WI38 (cell line): ENCODE measurements at regions not wholly inside any gene's neighbourhood (a gene's known extent, or its start where the extent isn't known, plus 50 kb on each side); places are given as distances from the start of the nearest gene placed in this dataset.

Experiments used
- H3K4me3 ChIP-seq: 2 replicates; pipeline ENCODE4 v1.5.1; 2011; ENCODE audit warnings: low read depth, mild to moderate bottlenecking, control low read depth, low read length
- TF ChIP-seq, protein P1 (sequence below): IDR thresholded peaks from 2 replicates; pipeline ENCODE4 v1.5.1; 2012; ENCODE audit warnings: low read depth, mild to moderate bottlenecking, control low read depth, low read length

GRCh38 chr9:80013891-80014290 is 442.1 kb downstream of the TLE4 start:
- H3K4me3 ChIP-seq = no peak overlapping the region
- TF ChIP-seq, protein P1, sequence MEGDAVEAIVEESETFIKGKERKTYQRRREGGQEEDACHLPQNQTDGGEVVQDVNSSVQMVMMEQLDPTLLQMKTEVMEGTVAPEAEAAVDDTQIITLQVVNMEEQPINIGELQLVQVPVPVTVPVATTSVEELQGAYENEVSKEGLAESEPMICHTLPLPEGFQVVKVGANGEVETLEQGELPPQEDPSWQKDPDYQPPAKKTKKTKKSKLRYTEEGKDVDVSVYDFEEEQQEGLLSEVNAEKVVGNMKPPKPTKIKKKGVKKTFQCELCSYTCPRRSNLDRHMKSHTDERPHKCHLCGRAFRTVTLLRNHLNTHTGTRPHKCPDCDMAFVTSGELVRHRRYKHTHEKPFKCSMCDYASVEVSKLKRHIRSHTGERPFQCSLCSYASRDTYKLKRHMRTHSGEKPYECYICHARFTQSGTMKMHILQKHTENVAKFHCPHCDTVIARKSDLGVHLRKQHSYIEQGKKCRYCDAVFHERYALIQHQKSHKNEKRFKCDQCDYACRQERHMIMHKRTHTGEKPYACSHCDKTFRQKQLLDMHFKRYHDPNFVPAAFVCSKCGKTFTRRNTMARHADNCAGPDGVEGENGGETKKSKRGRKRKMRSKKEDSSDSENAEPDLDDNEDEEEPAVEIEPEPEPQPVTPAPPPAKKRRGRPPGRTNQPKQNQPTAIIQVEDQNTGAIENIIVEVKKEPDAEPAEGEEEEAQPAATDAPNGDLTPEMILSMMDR = no peak

DNA sequence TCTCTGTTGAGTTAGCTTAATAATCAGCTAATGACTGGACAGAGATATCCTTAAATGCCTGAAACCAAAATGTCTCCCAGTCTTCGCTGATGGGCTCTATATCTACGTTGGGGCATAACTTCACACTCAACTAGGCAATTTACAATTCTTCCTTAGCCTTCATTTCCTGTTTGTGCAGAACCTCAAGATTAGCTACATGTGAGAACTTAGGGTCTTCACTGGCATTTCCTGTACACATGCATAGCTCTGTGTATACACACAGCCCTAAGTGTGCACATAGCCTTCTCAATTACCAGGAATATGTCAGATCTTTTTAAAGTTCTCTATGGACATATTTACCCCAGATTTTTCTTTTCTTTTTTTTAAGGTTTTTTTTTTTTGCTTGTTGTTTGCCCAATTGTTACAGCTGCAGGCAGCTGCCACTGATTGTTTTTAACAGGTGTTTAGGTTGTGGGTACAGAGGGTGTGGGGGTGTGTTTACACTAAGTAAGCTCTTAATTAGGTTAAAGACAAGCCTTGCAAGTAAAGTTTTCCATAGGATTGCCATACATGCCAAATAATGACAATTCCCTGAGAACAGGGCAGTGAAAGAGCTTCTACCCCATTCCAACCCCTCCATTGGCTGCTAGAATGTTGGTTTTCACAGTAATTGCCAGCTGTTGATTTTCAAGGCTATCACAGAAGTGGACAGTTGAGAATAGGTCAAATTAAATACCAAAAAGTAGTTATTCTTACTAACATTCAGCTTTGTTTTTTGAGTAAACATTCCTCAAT is 441.0 kb downstream of the TLE4 start:
- TF ChIP-seq, protein P1 = no peak
- H3K4me3 ChIP-seq = no peak overlapping the region

DNA sequence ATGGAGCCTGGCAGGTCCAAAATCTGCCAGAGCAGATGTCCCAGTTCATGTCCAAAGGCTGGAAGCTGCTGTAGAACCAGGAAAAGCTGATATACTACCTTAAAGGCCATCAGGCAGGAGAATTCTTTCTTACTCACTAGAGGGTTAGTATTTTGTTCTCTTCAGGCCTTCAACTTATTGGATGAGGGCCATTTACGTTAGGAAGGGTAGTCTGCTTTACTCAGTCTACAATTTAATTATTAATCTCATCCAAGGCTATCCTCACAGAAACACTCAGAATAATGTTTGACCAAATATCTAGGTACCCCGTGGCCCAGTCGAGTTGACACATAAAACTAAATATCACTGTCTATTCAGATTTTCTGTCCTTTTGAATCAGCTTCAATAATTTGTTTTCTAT is 437.4 kb downstream of the TLE4 start:
- TF ChIP-seq, protein P1 = no peak
- no peak overlapping the region for H3K4me3 ChIP-seq

DNA sequence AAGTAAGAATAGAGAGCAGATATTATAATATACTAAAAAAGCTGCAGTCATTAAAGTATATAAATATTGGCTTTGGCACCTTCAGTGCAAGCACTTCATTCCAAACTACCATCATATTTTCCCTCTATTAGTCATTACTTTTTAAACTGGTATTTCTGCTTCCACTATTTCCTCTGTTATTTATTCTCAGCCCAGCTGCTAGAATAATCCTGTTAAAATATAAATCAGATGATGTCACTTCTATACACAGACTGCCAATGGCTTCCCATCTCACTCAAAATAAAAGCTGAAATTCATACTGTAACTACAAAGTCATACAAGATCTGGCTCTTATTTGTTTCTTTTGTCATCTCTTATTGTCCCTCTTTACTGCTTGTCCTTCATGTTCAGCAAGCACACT is 432.9 kb downstream of the TLE4 start:
- TF ChIP-seq, protein P1 = no peak
- no peak overlapping the region for H3K4me3 ChIP-seq

DNA sequence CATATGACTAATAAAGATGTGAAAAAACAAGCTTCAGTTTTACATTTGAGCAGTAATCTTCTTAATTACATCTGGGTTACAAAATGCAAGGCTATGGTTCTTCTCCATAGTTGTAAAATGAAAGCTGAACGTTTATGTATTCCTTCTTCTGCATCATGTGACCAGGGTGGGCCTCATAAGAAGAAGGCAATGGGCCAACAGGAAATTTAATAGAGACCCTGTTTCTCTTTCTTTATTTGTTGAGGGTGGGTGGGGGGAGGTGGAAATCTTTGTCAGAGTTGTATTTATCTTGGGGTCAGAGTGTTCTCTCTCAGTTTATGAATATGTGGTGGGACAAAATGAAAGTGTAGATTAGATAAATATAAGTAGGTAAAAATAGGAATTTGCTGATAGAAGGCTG is 418.8 kb downstream of the TLE4 start:
- TF ChIP-seq, protein P1 = no peak
- H3K4me3 ChIP-seq = no peak overlapping the region

DNA sequence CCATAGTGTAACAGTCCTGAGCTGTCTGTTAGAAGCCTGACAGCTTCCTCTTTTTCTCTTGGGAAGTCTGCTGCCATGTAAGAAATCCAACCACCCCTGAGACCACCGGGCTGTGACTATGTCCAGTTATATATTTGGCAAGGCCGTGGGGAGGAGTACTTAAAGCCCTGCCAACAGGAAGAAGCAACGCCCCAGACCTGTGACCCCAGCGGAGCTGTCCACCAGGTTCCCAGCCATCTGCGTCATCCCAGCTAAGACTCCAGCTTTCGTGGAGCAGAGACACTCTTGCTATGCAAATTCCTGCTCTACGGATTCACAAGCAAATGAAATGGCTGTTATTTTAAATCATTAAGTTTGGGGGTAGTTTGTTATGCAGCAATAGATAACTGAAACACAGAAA is 417.3 kb downstream of the TLE4 start:
- H3K4me3 ChIP-seq = no peak overlapping the region
- TF ChIP-seq, protein P1 = no peak

GRCh38 chr9:79988126-79988525 is 416.4 kb downstream of the TLE4 start:
- TF ChIP-seq, protein P1 = no peak

More at GRCh38 chr9:79988126-79988525, 416.4 kb downstream of the TLE4 start:
- H3K4me3 ChIP-seq = no peak overlapping the region
